Calu3 (cell line): ENCODE measurements at regions not wholly inside any gene's neighbourhood (a gene's known extent, or its start where the extent isn't known, plus 50 kb on each side); places are given as distances from the start of the nearest gene placed in this dataset.

Experiments used
- BruUV-seq: library from RNA; stranded (reverse); fragments of 400-500 nt; replicated peaks from 2 replicates; lab custom pipeline; 2021; lab: Mats Ljungman, UMichigan
- CTCF ChIA-PET: fragments of 300-600 bp; sonication (Branson Sonifier 250); formaldehyde crosslinking; loops from one replicate; lab custom pipeline; 2022; ENCODE audit warnings: antibody characterized with exemption; lab: Charles Lee
- DNase-seq: peaks from one replicate; pipeline ENCODE4 v3.0.0; 2022
- H3K27ac Mint-ChIP-seq: one replicate; pipeline ENCODE4 v1.8.0; 2022; ENCODE audit warnings: mixed read lengths; ENCODE audit not compliant: unreplicated experiment
- H3K27me3 Mint-ChIP-seq: one replicate; pipeline ENCODE4 v1.8.0; 2022; ENCODE audit warnings: mixed read lengths; ENCODE audit not compliant: unreplicated experiment
- H3K36me3 Mint-ChIP-seq: one replicate; pipeline ENCODE4 v1.8.0; 2022; ENCODE audit warnings: mild to moderate bottlenecking, moderate library complexity, mixed read lengths; ENCODE audit not compliant: insufficient read depth, unreplicated experiment
- H3K4me1 Mint-ChIP-seq: one replicate; pipeline ENCODE4 v1.8.0; 2022; ENCODE audit warnings: mild to moderate bottlenecking, low read depth, mixed read lengths; ENCODE audit not compliant: unreplicated experiment
- H3K4me3 Mint-ChIP-seq: one replicate; pipeline ENCODE4 v1.8.0; 2022; ENCODE audit warnings: mild to moderate bottlenecking, low read depth, moderate library complexity, mixed read lengths; ENCODE audit not compliant: unreplicated experiment
- H3K9me3 Mint-ChIP-seq: one replicate; pipeline ENCODE4 v1.8.0; 2022; ENCODE audit warnings: low read depth, mixed read lengths; ENCODE audit not compliant: unreplicated experiment
- intact Hi-C: fragments of 100-400 bp; cut with micrococcal nuclease; formaldehyde crosslinking; loops from one replicate; pipeline ENCODE4 v1.10.0; 2022; ENCODE audit not compliant: unreplicated experiment
- TF ChIP-seq, protein P1 (sequence below): fragments of 200-600 bp; IDR thresholded peaks from one replicate; pipeline ENCODE4 v1.8.0; 2022; ENCODE audit warnings: antibody characterized with exemption; ENCODE audit not compliant: unreplicated experiment

DNA sequence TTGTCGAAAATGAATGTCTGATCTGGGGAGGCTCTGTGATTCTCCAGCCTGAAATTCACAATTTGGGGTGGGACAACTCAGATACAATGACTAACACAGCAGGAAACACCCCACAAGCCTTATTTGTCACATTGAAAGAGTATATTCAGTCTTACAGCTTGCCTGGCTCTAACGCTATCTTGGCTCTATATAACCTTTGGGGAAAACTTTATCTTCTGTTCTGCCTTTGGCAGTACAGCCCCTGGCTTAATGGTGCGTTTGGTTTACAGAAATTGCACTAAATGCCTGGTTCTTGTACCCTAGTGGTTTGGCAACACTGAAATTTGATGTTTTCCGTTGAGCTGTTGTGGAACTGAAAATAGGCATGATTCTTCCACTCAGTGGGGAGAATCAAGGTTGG is 178.1 kb upstream of the VEGFC start:
- no peak for DNase-seq
- Mint-ChIP-seq H3K4me1 (no peaks in the 10 kb centered on the region), H3K9me3 (no peaks in the 10 kb centered on the region), H3K4me3 (no peak overlapping the region), H3K27me3 (no peaks in the 10 kb centered on the region), H3K27ac (no peak overlapping the region), H3K36me3 (no peaks in the 10 kb centered on the region)
- BruUV-seq = no TSS peak
- TF ChIP-seq, protein P1, sequence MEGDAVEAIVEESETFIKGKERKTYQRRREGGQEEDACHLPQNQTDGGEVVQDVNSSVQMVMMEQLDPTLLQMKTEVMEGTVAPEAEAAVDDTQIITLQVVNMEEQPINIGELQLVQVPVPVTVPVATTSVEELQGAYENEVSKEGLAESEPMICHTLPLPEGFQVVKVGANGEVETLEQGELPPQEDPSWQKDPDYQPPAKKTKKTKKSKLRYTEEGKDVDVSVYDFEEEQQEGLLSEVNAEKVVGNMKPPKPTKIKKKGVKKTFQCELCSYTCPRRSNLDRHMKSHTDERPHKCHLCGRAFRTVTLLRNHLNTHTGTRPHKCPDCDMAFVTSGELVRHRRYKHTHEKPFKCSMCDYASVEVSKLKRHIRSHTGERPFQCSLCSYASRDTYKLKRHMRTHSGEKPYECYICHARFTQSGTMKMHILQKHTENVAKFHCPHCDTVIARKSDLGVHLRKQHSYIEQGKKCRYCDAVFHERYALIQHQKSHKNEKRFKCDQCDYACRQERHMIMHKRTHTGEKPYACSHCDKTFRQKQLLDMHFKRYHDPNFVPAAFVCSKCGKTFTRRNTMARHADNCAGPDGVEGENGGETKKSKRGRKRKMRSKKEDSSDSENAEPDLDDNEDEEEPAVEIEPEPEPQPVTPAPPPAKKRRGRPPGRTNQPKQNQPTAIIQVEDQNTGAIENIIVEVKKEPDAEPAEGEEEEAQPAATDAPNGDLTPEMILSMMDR = no peak
- CTCF ChIA-PET = no interaction called here
- intact Hi-C loops = no loop called here

DNA sequence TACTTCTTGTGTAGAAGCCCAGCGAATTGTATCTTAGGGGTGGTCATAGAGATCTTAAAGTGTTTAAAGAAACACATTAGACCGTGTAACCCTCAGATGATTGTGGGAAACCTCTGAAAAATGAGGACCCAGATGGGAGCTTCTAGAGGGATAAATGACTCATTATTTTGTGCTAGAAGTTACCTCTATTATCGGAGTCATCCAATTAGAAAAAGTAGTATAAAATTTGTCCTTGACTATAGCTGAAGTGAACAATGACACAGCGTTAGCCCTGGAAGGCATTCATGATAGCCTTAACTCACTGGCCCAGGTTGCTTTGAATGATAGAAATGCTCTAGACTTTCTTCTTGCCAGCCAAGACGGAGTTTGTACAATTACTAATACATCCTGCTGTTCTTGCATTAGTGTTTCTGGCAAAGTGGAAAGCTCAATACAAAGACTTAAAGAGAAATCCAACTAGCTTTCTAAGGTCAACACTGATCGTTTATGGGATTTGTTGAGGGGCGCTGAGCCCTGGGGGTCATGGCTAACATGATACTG is 178.9 kb upstream of the VEGFC start:
- Mint-ChIP-seq H3K36me3 (no peaks in the 10 kb centered on the region), H3K4me3 (no peak overlapping the region), H3K9me3 (no peaks in the 10 kb centered on the region), H3K27me3 (no peaks in the 10 kb centered on the region), H3K27ac (no peak overlapping the region), H3K4me1 (no peaks in the 10 kb centered on the region)
- CTCF ChIA-PET = no interaction called here
- TF ChIP-seq, protein P1 = no peak
- intact Hi-C loops = no loop called here
- DNase-seq = no peak
- no TSS peak for BruUV-seq

DNA sequence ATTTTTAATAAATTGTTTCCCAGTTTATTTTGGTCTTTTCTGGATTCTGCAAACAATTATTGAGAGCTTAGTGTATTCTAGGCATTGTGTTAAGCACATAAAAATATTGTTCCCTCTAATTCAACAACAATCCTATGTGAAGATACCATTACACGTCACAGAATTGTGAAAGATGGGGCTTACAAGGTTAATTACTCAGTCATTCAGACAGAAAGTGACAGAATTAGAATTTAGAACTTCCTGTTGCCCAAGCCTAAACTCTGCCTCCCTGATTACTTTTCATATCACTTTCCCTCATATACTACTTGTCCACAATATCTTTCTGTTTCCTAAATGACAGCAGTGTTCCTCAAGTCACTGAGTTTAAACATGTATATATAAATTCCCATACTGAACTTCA is 186.7 kb upstream of the VEGFC start:
- Mint-ChIP-seq H3K27ac (no peak overlapping the region), H3K4me1 (no peaks in the 10 kb centered on the region), H3K4me3 (no peak overlapping the region), H3K27me3 (no peaks in the 10 kb centered on the region), H3K9me3 (no peaks in the 10 kb centered on the region), H3K36me3 (no peaks in the 10 kb centered on the region)
- intact Hi-C loops = no loop called here
- BruUV-seq = no TSS peak
- CTCF ChIA-PET = no interaction called here
- TF ChIP-seq, protein P1 = no peak
- DNase-seq = no peak

DNA sequence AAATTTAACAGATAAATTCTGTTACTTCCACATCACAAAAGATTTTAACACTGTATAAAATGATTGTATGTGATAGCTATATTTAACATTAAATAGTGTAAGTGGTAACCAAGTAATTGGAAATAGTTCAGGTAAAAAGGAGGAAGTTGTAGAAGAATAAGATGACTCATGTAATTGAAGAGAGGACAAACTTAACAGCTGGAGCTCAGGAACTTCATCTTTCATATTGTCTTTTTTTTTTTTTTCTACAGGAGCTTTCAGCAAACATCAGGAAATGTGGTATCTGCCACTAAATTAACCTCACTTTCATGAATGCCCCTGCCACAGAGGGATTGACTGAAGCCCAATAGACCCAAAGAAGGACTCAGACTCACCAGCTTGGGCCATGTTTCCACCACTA is 188.4 kb upstream of the VEGFC start:
- H3K27ac Mint-ChIP-seq = no peak overlapping the region
- H3K4me1 Mint-ChIP-seq = no peaks in the 10 kb centered on the region
- H3K36me3 Mint-ChIP-seq = no peaks in the 10 kb centered on the region
- H3K27me3 Mint-ChIP-seq = no peaks in the 10 kb centered on the region
- no TSS peak for BruUV-seq
- TF ChIP-seq, protein P1 = no peak
- no peak for DNase-seq
- no peak overlapping the region for H3K4me3 Mint-ChIP-seq
- H3K9me3 Mint-ChIP-seq = no peaks in the 10 kb centered on the region
- intact Hi-C loops = no loop called here
- CTCF ChIA-PET = interaction anchor here (0.7 kb wide), 1 partner anchor 345 kb away, joined by 3 read pairs; no protein-coding TSS in a partner anchor
